ENCODE measurements at regions not wholly inside any gene's neighbourhood (a gene's known extent, or its start where the extent isn't known, plus 50 kb on each side); places are given as distances from the start of the nearest gene placed in this dataset.

GRCh38 chr12:58415716-58416115 lies 474.3 kb downstream of the ATP23 start:
- Histone ChIP-seq H3K4me1 (ENCODE audit: insufficient read depth, low read length) (no peaks in the 10 kb centered on the region), H3K36me3 (ENCODE audit: insufficient read depth, low read length) (no peaks in the 10 kb centered on the region), H3K27me3 (ENCODE audit: insufficient read depth, low read length) (no peaks in the 10 kb centered on the region), H3K4me3 (ENCODE audit: low read length in 2 of 2) (no peak overlapping the region), H3K9me3 (ENCODE audit: control insufficient read depth in 1 of 2, low read length in 2 of 2) (no peaks in the 10 kb centered on the region), H3K27ac (ENCODE audit: low read depth, low read length) (no peak overlapping the region)
- DNase-seq: no peak
- H3K27me3 Mint-ChIP-seq: peaks cover 2 to 3% of the 10 kb centered on the region in 2 donors
- peaks cover 0 to 8% (median 4%) of the 10 kb centered on the region in 4 donors for H3K4me1 Mint-ChIP-seq
- POLR2A ChIA-PET (ENCODE audit: partially characterized antibody): no interaction called here
- no peak overlapping the region for H3K27ac Mint-ChIP-seq
- no peak overlapping the region for H3K4me3 Mint-ChIP-seq
- intact Hi-C loops (cut with micrococcal nuclease): no loop called here
- no peaks in the 10 kb centered on the region for H3K36me3 Mint-ChIP-seq
- CTCF ChIA-PET (ENCODE audit: partially characterized antibody): no interaction called here
- H3K9me3 Mint-ChIP-seq: peaks cover 0 to 4% (median 0%) of the 10 kb centered on the region in 8 donors

- no peak overlapping the region for H3K27ac ChIP-seq (ENCODE audit: low read depth, low read length)
- no peaks in the 10 kb centered on the region for H3K4me1 ChIP-seq (ENCODE audit: insufficient read depth, low read length)
- Mint-ChIP-seq H3K27ac (no peak overlapping the region), H3K27me3 (peaks cover 2 to 3% of the 10 kb centered on the region in 2 donors), H3K9me3 (peaks cover 0 to 4% (median 0%) of the 10 kb centered on the region in 8 donors), H3K36me3 (no peaks in the 10 kb centered on the region), H3K4me3 (no peak overlapping the region), H3K4me1 (peaks cover 0 to 8% (median 4%) of the 10 kb centered on the region in 4 donors)
- no peaks in the 10 kb centered on the region for H3K9me3 ChIP-seq (ENCODE audit: control insufficient read depth in 1 of 2, low read length in 2 of 2)
- CTCF ChIA-PET (ENCODE audit: partially characterized antibody): interaction anchor here (0.8 to 1.3 kb wide), 3 partner anchors 9 to 30 kb away, joined by 3 to 4 read pairs (median 3); no protein-coding TSS in a partner anchor
- H3K36me3 ChIP-seq (ENCODE audit: insufficient read depth, low read length): no peaks in the 10 kb centered on the region
- intact Hi-C loops (cut with micrococcal nuclease): no loop called here
- no peak overlapping the region for H3K4me3 ChIP-seq (ENCODE audit: low read length in 2 of 2)
- H3K27me3 ChIP-seq (ENCODE audit: insufficient read depth, low read length): no peaks in the 10 kb centered on the region
- DNase-seq: no peak
- POLR2A ChIA-PET (ENCODE audit: partially characterized antibody): no interaction called here
Measured at GRCh38 chr12:58416236-58416635, 474.9 kb downstream of the ATP23 start.

GRCh38 chr12:58419196-58419760 lies 477.9 kb downstream of the ATP23 start:
- Mint-ChIP-seq H3K9me3 (peaks cover 0 to 4% (median 0%) of the 10 kb centered on the region in 8 donors), H3K27me3 (peaks cover 2 to 3% of the 10 kb centered on the region in 2 donors), H3K36me3 (no peaks in the 10 kb centered on the region), H3K4me3 (no peak overlapping the region), H3K4me1 (peaks cover 0 to 8% (median 3%) of the 10 kb centered on the region in 4 donors), H3K27ac (no peak overlapping the region)
- H3K4me1 ChIP-seq (ENCODE audit: insufficient read depth, low read length): no peaks in the 10 kb centered on the region
- intact Hi-C loops (cut with micrococcal nuclease): no loop called here
- DNase-seq: no peak
- no peak overlapping the region for H3K27ac ChIP-seq (ENCODE audit: low read depth, low read length)
- POLR2A ChIA-PET (ENCODE audit: partially characterized antibody): no interaction called here
- no peaks in the 10 kb centered on the region for H3K36me3 ChIP-seq (ENCODE audit: insufficient read depth, low read length)
- H3K4me3 ChIP-seq (ENCODE audit: low read length in 2 of 2): no peak overlapping the region
- H3K9me3 ChIP-seq (ENCODE audit: control insufficient read depth in 1 of 2, low read length in 2 of 2): no peaks in the 10 kb centered on the region
- H3K27me3 ChIP-seq (ENCODE audit: insufficient read depth, low read length): no peaks in the 10 kb centered on the region
- CTCF ChIA-PET (ENCODE audit: partially characterized antibody): no interaction called here

- no peak overlapping the region for H3K4me3 ChIP-seq (ENCODE audit: low read length in 2 of 2)
- H3K4me1 ChIP-seq (ENCODE audit: insufficient read depth, low read length): peaks cover 1% of the 10 kb centered on the region
- H3K27ac ChIP-seq (ENCODE audit: low read depth, low read length): no peak overlapping the region
- CTCF ChIA-PET (ENCODE audit: partially characterized antibody): no interaction called here
- peak overlapping the region in 1 of 7 donors; percentile 61 for H3K27ac Mint-ChIP-seq
- no peaks in the 10 kb centered on the region for H3K9me3 ChIP-seq (ENCODE audit: control insufficient read depth in 1 of 2, low read length in 2 of 2)
- no peaks in the 10 kb centered on the region for H3K36me3 Mint-ChIP-seq
- DNase-seq: no peak
- H3K27me3 ChIP-seq (ENCODE audit: insufficient read depth, low read length): no peaks in the 10 kb centered on the region
- H3K4me3 Mint-ChIP-seq: no peak overlapping the region
- peaks cover 2 to 3% of the 10 kb centered on the region in 2 donors for H3K27me3 Mint-ChIP-seq
- peaks cover 0 to 10% (median 5%) of the 10 kb centered on the region in 4 donors for H3K4me1 Mint-ChIP-seq
- H3K36me3 ChIP-seq (ENCODE audit: insufficient read depth, low read length): no peaks in the 10 kb centered on the region
- peaks cover 0 to 4% (median 0%) of the 10 kb centered on the region in 8 donors for H3K9me3 Mint-ChIP-seq
- intact Hi-C loops (cut with micrococcal nuclease): no loop called here
- POLR2A ChIA-PET (ENCODE audit: partially characterized antibody): no interaction called here
Measured at GRCh38 chr12:58419905-58420304, 478.5 kb downstream of the ATP23 start.

GRCh38 chr12:58420503-58420902 lies 479.1 kb downstream of the ATP23 start:
- intact Hi-C loops (cut with micrococcal nuclease): no loop called here
- H3K27me3 Mint-ChIP-seq: peaks cover 2 to 3% of the 10 kb centered on the region in 2 donors
- Histone ChIP-seq H3K27me3 (ENCODE audit: insufficient read depth, low read length) (no peaks in the 10 kb centered on the region), H3K36me3 (ENCODE audit: insufficient read depth, low read length) (no peaks in the 10 kb centered on the region), H3K27ac (ENCODE audit: low read depth, low read length) (no peak overlapping the region), H3K9me3 (ENCODE audit: control insufficient read depth in 1 of 2, low read length in 2 of 2) (no peaks in the 10 kb centered on the region), H3K4me3 (ENCODE audit: low read length in 2 of 2) (no peak overlapping the region), H3K4me1 (ENCODE audit: insufficient read depth, low read length) (peaks cover 7% of the 10 kb centered on the region)
- H3K4me1 Mint-ChIP-seq: peaks cover under 1 to 16% (median 7%) of the 10 kb centered on the region in 4 donors
- no peaks in the 10 kb centered on the region for H3K36me3 Mint-ChIP-seq
- no peak overlapping the region for H3K4me3 Mint-ChIP-seq
- peak overlapping the region in 1 of 7 donors; percentile 61 for H3K27ac Mint-ChIP-seq
- ChIA-PET POLR2A (ENCODE audit: partially characterized antibody) (no interaction called here), CTCF (ENCODE audit: partially characterized antibody) (no interaction called here)
- DNase-seq: no peak
- peaks cover 0 to 4% (median 0%) of the 10 kb centered on the region in 8 donors for H3K9me3 Mint-ChIP-seq

- no peak overlapping the region for H3K27ac Mint-ChIP-seq
- H3K4me3 Mint-ChIP-seq: no peak overlapping the region
- Histone ChIP-seq H3K36me3 (ENCODE audit: insufficient read depth, low read length) (no peaks in the 10 kb centered on the region), H3K9me3 (ENCODE audit: control insufficient read depth in 1 of 2, low read length in 2 of 2) (no peaks in the 10 kb centered on the region), H3K27ac (ENCODE audit: low read depth, low read length) (no peak overlapping the region), H3K4me1 (ENCODE audit: insufficient read depth, low read length) (peaks cover 19% of the 10 kb centered on the region), H3K27me3 (ENCODE audit: insufficient read depth, low read length) (no peaks in the 10 kb centered on the region), H3K4me3 (ENCODE audit: low read length in 2 of 2) (no peak overlapping the region)
- H3K4me1 Mint-ChIP-seq: peaks cover 4 to 30% (median 12%) of the 10 kb centered on the region in 4 donors
- H3K9me3 Mint-ChIP-seq: peaks cover 0 to 2% (median 0%) of the 10 kb centered on the region in 8 donors
- H3K27me3 Mint-ChIP-seq: peaks cover 0 to 2% of the 10 kb centered on the region in 2 donors
- CTCF ChIA-PET (ENCODE audit: partially characterized antibody): no interaction called here
- intact Hi-C loops (cut with micrococcal nuclease): no loop called here
- H3K36me3 Mint-ChIP-seq: no peaks in the 10 kb centered on the region
- POLR2A ChIA-PET (ENCODE audit: partially characterized antibody): no interaction called here
- no peak for DNase-seq
Measured at GRCh38 chr12:58421990-58422389, 480.6 kb downstream of the ATP23 start.

GRCh38 chr12:58424735-58425392 lies 483.5 kb downstream of the ATP23 start:
- CTCF ChIA-PET (ENCODE audit: partially characterized antibody): interaction anchor here (1.2 to 1.4 kb wide), 4 partner anchors 8 to 78 kb away, joined by 3 to 4 read pairs (median 4); no protein-coding TSS in a partner anchor
- no peak overlapping the region for H3K27ac ChIP-seq (ENCODE audit: low read depth, low read length)

More at GRCh38 chr12:58424735-58425392, 483.5 kb downstream of the ATP23 start:
- no peaks in the 10 kb centered on the region for H3K36me3 ChIP-seq (ENCODE audit: insufficient read depth, low read length)
- peaks cover 19% of the 10 kb centered on the region for H3K4me1 ChIP-seq (ENCODE audit: insufficient read depth, low read length)
- H3K9me3 ChIP-seq (ENCODE audit: control insufficient read depth in 1 of 2, low read length in 2 of 2): no peaks in the 10 kb centered on the region
- DNase-seq: no peak
- peaks cover 2 to 4% of the 10 kb centered on the region in 2 donors for H3K27me3 Mint-ChIP-seq
- peak overlapping the region in 5 of 8 donors; percentile 9 to 43 (median 17) for H3K4me3 Mint-ChIP-seq
- peaks cover 5 to 33% (median 15%) of the 10 kb centered on the region in 4 donors for H3K4me1 Mint-ChIP-seq
- H3K27me3 ChIP-seq (ENCODE audit: insufficient read depth, low read length): no peaks in the 10 kb centered on the region
- H3K9me3 Mint-ChIP-seq: peaks cover 0 to 2% (median 0%) of the 10 kb centered on the region in 8 donors
- H3K27ac Mint-ChIP-seq: no peak overlapping the region
- H3K36me3 Mint-ChIP-seq: no peaks in the 10 kb centered on the region
- intact Hi-C loops (cut with micrococcal nuclease): no loop called here
- H3K4me3 ChIP-seq (ENCODE audit: low read length in 2 of 2): no peak overlapping the region
- POLR2A ChIA-PET (ENCODE audit: partially characterized antibody): no interaction called here

Measured in CD4-positive, alpha-beta memory T cell (primary cell).